ENCODE measurements at regions not wholly inside any gene's neighbourhood (a gene's known extent, or its start where the extent isn't known, plus 50 kb on each side); places are given as distances from the start of the nearest gene placed in this dataset.

DNA sequence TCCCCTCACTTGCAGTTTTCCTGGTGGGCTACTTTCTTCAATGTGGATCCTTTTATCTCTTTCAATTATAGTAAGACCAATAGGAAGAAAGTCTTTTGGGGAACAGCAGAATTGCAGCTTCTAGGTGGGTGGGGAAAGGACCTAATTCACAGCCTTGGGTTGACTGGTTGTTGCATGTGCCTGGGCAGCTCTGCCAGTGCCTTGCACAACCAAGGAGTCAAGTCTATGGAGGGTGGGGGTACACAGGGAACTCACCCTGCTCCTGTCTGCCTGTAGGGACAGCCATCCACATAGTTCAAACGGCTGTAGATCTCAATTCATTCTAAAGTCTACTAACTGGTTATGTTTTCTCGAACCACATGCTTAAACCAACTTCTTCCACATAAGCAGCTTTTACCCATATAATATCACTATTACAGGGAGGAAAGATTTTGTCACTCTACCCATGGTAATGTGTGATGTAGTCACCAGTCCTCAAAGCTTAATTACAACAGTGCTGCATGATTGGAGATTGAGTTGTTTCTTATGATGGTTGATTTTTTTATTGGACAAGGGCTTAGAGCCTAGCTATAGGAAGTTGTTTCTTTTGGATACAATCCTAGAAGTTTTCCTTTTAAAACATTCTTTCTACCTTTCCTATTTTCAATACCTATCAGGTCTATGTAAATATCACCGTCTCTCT is 117.7 kb upstream of the FRMD6 start:
- no peaks in the 10 kb centered on the region for H3K27me3 ChIP-seq (ENCODE audit: insufficient read depth, poor library complexity, severe bottlenecking)
- H3K27ac ChIP-seq (replicated peaks), result no peak overlapping the region

GRCh38 chr14:51534610-51535011 is 117.1 kb upstream of the FRMD6 start:
- no peak for TF ChIP-seq SPI1 (IDR thresholded peaks at IDR 0.05; ENCODE audit: borderline replicate concordance, low read depth)
- TF ChIP-seq, protein P1, sequence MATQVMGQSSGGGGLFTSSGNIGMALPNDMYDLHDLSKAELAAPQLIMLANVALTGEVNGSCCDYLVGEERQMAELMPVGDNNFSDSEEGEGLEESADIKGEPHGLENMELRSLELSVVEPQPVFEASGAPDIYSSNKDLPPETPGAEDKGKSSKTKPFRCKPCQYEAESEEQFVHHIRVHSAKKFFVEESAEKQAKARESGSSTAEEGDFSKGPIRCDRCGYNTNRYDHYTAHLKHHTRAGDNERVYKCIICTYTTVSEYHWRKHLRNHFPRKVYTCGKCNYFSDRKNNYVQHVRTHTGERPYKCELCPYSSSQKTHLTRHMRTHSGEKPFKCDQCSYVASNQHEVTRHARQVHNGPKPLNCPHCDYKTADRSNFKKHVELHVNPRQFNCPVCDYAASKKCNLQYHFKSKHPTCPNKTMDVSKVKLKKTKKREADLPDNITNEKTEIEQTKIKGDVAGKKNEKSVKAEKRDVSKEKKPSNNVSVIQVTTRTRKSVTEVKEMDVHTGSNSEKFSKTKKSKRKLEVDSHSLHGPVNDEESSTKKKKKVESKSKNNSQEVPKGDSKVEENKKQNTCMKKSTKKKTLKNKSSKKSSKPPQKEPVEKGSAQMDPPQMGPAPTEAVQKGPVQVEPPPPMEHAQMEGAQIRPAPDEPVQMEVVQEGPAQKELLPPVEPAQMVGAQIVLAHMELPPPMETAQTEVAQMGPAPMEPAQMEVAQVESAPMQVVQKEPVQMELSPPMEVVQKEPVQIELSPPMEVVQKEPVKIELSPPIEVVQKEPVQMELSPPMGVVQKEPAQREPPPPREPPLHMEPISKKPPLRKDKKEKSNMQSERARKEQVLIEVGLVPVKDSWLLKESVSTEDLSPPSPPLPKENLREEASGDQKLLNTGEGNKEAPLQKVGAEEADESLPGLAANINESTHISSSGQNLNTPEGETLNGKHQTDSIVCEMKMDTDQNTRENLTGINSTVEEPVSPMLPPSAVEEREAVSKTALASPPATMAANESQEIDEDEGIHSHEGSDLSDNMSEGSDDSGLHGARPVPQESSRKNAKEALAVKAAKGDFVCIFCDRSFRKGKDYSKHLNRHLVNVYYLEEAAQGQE (IDR thresholded peaks at IDR 0.05; ENCODE audit: insufficient replicate concordance, low read depth), result no peak
- no peak overlapping the region for H3K27ac ChIP-seq (replicated peaks)
- no peak for DNase-seq (ENCODE audit: low read depth in 1 of 2, low spot score in 1 of 2)
- H3K4me3 ChIP-seq (replicated peaks; ENCODE audit: insufficient read depth, low read length), result no peak overlapping the region
- H3K27me3 ChIP-seq (ENCODE audit: insufficient read depth, poor library complexity, severe bottlenecking), result no peaks in the 10 kb centered on the region

More for the DNA sequence above, 117.7 kb upstream of the FRMD6 start:
- DNase-seq (ENCODE audit: low read depth in 1 of 2, low spot score in 1 of 2), result no peak
- H3K4me3 ChIP-seq (replicated peaks; ENCODE audit: insufficient read depth, low read length), result no peak overlapping the region
- TF ChIP-seq POLR2AphosphoS5 (IDR thresholded peaks at IDR 0.05; ENCODE audit: low read depth) (no peak), GABPA (IDR thresholded peaks at IDR 0.05; ENCODE audit: low read depth) (no peak), SPI1 (IDR thresholded peaks at IDR 0.05; ENCODE audit: borderline replicate concordance, low read depth) (no peak)
- TF ChIP-seq, protein P2, sequence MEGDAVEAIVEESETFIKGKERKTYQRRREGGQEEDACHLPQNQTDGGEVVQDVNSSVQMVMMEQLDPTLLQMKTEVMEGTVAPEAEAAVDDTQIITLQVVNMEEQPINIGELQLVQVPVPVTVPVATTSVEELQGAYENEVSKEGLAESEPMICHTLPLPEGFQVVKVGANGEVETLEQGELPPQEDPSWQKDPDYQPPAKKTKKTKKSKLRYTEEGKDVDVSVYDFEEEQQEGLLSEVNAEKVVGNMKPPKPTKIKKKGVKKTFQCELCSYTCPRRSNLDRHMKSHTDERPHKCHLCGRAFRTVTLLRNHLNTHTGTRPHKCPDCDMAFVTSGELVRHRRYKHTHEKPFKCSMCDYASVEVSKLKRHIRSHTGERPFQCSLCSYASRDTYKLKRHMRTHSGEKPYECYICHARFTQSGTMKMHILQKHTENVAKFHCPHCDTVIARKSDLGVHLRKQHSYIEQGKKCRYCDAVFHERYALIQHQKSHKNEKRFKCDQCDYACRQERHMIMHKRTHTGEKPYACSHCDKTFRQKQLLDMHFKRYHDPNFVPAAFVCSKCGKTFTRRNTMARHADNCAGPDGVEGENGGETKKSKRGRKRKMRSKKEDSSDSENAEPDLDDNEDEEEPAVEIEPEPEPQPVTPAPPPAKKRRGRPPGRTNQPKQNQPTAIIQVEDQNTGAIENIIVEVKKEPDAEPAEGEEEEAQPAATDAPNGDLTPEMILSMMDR (IDR thresholded peaks at IDR 0.05; ENCODE audit: insufficient read depth, low read length), result no peak

DNA sequence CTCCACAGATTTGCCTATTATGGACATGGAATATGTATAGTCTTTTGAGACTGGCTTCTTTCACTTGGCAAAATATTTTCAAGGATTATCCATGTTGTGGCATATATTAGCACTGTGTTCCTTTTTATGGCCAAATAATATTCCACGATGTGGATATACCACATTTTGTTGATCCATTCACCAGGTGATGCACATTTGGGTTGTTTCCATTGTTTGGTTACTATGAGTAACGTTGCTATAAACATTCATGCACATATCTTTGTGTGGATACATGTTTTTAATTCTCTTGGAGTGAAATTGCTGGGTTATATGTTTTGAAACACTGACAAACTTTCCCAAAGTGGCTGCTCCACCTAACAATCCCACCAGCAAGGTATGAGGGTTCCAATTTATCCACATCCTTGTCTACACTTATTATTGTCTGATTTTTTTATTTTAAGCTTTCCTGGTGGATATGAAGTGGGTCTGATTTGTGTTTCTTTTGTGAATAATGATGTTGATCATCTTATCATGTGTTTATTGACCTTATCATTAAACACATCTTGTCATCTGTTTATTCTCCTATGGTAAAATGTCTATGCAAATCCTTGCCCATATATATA is 116.2 kb upstream of the FRMD6 start:
- Histone ChIP-seq H3K4me3 (replicated peaks; ENCODE audit: insufficient read depth, low read length) (no peak overlapping the region), H3K27me3 (ENCODE audit: insufficient read depth, poor library complexity, severe bottlenecking) (no peaks in the 10 kb centered on the region), H3K27ac (replicated peaks) (no peak overlapping the region)
- no peak for DNase-seq (ENCODE audit: low read depth in 1 of 2, low spot score in 1 of 2)
- no peak for TF ChIP-seq GABPA (IDR thresholded peaks at IDR 0.05; ENCODE audit: low read depth)
- TF ChIP-seq POLR2AphosphoS5 (IDR thresholded peaks at IDR 0.05; ENCODE audit: low read depth), result no peak
- TF ChIP-seq, protein P2 (IDR thresholded peaks at IDR 0.05; ENCODE audit: insufficient read depth, low read length), result no peak
- TF ChIP-seq, protein P1 (IDR thresholded peaks at IDR 0.05; ENCODE audit: insufficient replicate concordance, low read depth), result no peak
- TF ChIP-seq SPI1 (IDR thresholded peaks at IDR 0.05; ENCODE audit: borderline replicate concordance, low read depth), result no peak

DNA sequence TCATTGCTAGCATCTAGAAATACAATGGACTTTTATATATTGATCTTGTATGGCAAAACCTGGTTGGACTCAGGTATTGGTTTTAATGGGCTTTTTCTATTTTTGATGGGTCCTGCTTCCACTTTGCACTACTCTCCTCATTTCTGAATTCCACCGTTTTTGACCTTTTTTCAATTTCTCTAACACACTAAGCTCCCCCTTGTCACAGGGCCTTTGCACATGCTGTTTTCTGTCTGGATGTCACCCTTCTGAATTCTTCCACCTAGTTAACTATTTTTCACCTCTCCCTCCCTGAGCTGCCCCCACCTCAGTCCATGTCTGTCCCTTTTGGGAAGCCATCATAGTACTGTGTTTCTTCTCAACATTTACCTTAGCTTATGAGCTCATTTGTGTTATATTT is 112.7 kb upstream of the FRMD6 start:
- Histone ChIP-seq H3K27me3 (ENCODE audit: insufficient read depth, poor library complexity, severe bottlenecking) (no peaks in the 10 kb centered on the region), H3K4me3 (replicated peaks; ENCODE audit: insufficient read depth, low read length) (no peak overlapping the region), H3K27ac (replicated peaks) (no peak overlapping the region)
- DNase-seq (ENCODE audit: low read depth in 1 of 2, low spot score in 1 of 2), result no peak
- TF ChIP-seq, protein P2 (IDR thresholded peaks at IDR 0.05; ENCODE audit: insufficient read depth, low read length), result no peak
- TF ChIP-seq GABPA (IDR thresholded peaks at IDR 0.05; ENCODE audit: low read depth) (no peak), POLR2AphosphoS5 (IDR thresholded peaks at IDR 0.05; ENCODE audit: low read depth) (no peak), SPI1 (IDR thresholded peaks at IDR 0.05; ENCODE audit: borderline replicate concordance, low read depth) (no peak)
- TF ChIP-seq, protein P1 (IDR thresholded peaks at IDR 0.05; ENCODE audit: insufficient replicate concordance, low read depth), result no peak
